SK-N-SH treated with all-trans-retinoic acid at 6 μM for 48 hours (cell line): ENCODE measurements at regions not wholly inside any gene's neighbourhood (a gene's known extent, or its start where the extent isn't known, plus 50 kb on each side); places are given as distances from the start of the nearest gene placed in this dataset.

Experiments
- ATAC-seq: fragments of 200-7000 bp; cut with Tn5 transposase; 3 replicates; pipeline ENCODE4 v1.9.1; 2020; ENCODE audit warnings: mild to moderate bottlenecking, moderate library complexity
- ARNTL ChIP-seq: fragments of 450-650 bp; formaldehyde crosslinking; IDR thresholded peaks from 2 replicates; pipeline ENCODE4 v1.5.0; 2020; ENCODE audit warnings: low read depth, mild to moderate bottlenecking, moderate library complexity, borderline replicate concordance
- BACH2 ChIP-seq: fragments of 250-450 bp; sonication (Bioruptor Pico); IDR thresholded peaks from 2 replicates; pipeline ENCODE4 v1.9.0; 2021; ENCODE audit warnings: mild to moderate bottlenecking, borderline replicate concordance
- CREB5 ChIP-seq: fragments of 250-450 bp; sonication (Bioruptor Pico); IDR thresholded peaks from 2 replicates; pipeline ENCODE4 v1.5.1; 2020; ENCODE audit warnings: low read depth, mild to moderate bottlenecking, moderate library complexity
- CSDC2 ChIP-seq: fragments of 250-450 bp; sonication (Bioruptor Pico); IDR thresholded peaks from 2 replicates; pipeline ENCODE4 v1.5.0; 2020; ENCODE audit warnings: mild to moderate bottlenecking, moderate library complexity
- CSRNP3 ChIP-seq: fragments of 250-450 bp; sonication (Bioruptor Pico); IDR thresholded peaks from 2 replicates; pipeline ENCODE4 v1.5.1; 2021; ENCODE audit warnings: mild to moderate bottlenecking, moderate library complexity
- ESRRG ChIP-seq: fragments of 250-450 bp; sonication (Bioruptor Pico); IDR thresholded peaks from 2 replicates; pipeline ENCODE4 v1.6.1; 2021; ENCODE audit warnings: mild to moderate bottlenecking
- ISL1 ChIP-seq: fragments of 250-450 bp; sonication (Bioruptor Pico); IDR thresholded peaks from 2 replicates; pipeline ENCODE4 v2.1.2; 2022; ENCODE audit warnings: mild to moderate bottlenecking, moderate library complexity
- OSR1 ChIP-seq: fragments of 250-450 bp; sonication (Bioruptor Pico); IDR thresholded peaks from 2 replicates; pipeline ENCODE4 v1.8.0; 2022; ENCODE audit warnings: moderate library complexity, mild to moderate bottlenecking, inconsistent platforms
- POU6F1 ChIP-seq: fragments of 250-450 bp; sonication (Bioruptor Pico); IDR thresholded peaks from 2 replicates; pipeline ENCODE4 v1.8.0; 2021; ENCODE audit warnings: low read depth, mild to moderate bottlenecking, moderate library complexity, borderline replicate concordance
- PPARA ChIP-seq: fragments of 250-450 bp; sonication (Bioruptor Pico); IDR thresholded peaks from 2 replicates; pipeline ENCODE4 v1.5.0; 2020; ENCODE audit warnings: mild to moderate bottlenecking, borderline replicate concordance
- RARB ChIP-seq: fragments of 250-450 bp; sonication (Bioruptor Pico); IDR thresholded peaks from 2 replicates; pipeline ENCODE4 v1.8.0; 2021; ENCODE audit warnings: mild to moderate bottlenecking, moderate library complexity
- SNAI2 ChIP-seq: fragments of 250-450 bp; sonication (Bioruptor Pico); IDR thresholded peaks from 2 replicates; pipeline ENCODE4 v1.5.0; 2020; ENCODE audit warnings: mild to moderate bottlenecking, moderate library complexity
- TCF4 ChIP-seq: fragments of 250-450 bp; sonication (Bioruptor Pico); IDR thresholded peaks from 2 replicates; pipeline ENCODE4 v1.8.0; 2021; ENCODE audit warnings: mild to moderate bottlenecking, moderate library complexity, borderline replicate concordance
- TOX ChIP-seq: fragments of 250-450 bp; sonication (Bioruptor Pico); IDR thresholded peaks from 2 replicates; pipeline ENCODE4 v1.8.0; 2021; ENCODE audit warnings: mild to moderate bottlenecking, moderate library complexity, borderline replicate concordance
- TSHZ2 ChIP-seq: fragments of 250-450 bp; sonication (Bioruptor Pico); IDR thresholded peaks from 2 replicates; pipeline ENCODE4 v1.5.0; 2020; ENCODE audit warnings: mild to moderate bottlenecking, moderate library complexity
- ZC3H10 ChIP-seq: fragments of 250-450 bp; sonication (Bioruptor Pico); IDR thresholded peaks from 2 replicates; pipeline ENCODE4 v1.5.1; 2021; ENCODE audit warnings: mild to moderate bottlenecking, moderate library complexity
- ZFP3 ChIP-seq: fragments of 250-450 bp; sonication (Bioruptor Pico); IDR thresholded peaks from 2 replicates; pipeline ENCODE4 v1.5.0; 2020; ENCODE audit warnings: mild to moderate bottlenecking, moderate library complexity
- ZFP30 ChIP-seq: fragments of 450-650 bp; formaldehyde crosslinking; IDR thresholded peaks from 2 replicates; pipeline ENCODE4 v1.5.0; 2022; ENCODE audit warnings: mild to moderate bottlenecking, moderate library complexity
- ZNF565 ChIP-seq: fragments of 450-650 bp; formaldehyde crosslinking; conservative IDR thresholded peaks from 2 replicates; pipeline ENCODE4 v1.5.0; 2020; ENCODE audit warnings: low read depth, mild to moderate bottlenecking, moderate library complexity
- ZNF70 ChIP-seq: fragments of 450-650 bp; formaldehyde crosslinking; IDR thresholded peaks from 2 replicates; pipeline ENCODE4 v1.5.0; 2020; ENCODE audit warnings: mild to moderate bottlenecking, moderate library complexity
- ZNF8 ChIP-seq: fragments of 450-650 bp; formaldehyde crosslinking; IDR thresholded peaks from 2 replicates; pipeline ENCODE4 v1.5.0; 2020; ENCODE audit warnings: mild to moderate bottlenecking, moderate library complexity
- TF ChIP-seq, protein P1 (sequence below): fragments of 250-450 bp; sonication (Bioruptor Pico); IDR thresholded peaks from 2 replicates; pipeline ENCODE4 v1.8.0; 2020; ENCODE audit warnings: mild to moderate bottlenecking, moderate library complexity, borderline replicate concordance

DNA sequence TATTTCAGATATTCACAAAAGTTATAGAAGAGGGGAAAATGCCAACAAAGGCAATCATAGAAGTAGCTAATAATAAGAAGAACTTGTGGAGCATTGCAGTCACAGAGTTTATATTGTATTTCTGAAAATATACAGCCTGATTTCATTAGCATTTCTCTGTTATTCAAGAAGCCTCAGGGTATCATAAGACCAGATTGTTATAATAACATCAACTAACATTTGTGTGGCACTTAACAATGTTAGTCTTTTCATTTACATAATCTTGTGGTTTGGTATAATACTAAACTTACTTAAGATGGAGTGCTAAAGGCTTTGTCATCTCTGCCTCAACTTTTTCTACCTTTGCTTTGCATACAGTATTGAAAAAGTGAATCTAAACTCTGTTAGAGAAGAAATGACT, 61.6 kb upstream of the TACR1 start:
- TF ChIP-seq CSDC2, result no peak
- TF ChIP-seq ARNTL (CRISPR knock-in tag), result no peak
- no peak for TF ChIP-seq PPARA (CRISPR knock-in tag)
- TF ChIP-seq, protein P1, sequence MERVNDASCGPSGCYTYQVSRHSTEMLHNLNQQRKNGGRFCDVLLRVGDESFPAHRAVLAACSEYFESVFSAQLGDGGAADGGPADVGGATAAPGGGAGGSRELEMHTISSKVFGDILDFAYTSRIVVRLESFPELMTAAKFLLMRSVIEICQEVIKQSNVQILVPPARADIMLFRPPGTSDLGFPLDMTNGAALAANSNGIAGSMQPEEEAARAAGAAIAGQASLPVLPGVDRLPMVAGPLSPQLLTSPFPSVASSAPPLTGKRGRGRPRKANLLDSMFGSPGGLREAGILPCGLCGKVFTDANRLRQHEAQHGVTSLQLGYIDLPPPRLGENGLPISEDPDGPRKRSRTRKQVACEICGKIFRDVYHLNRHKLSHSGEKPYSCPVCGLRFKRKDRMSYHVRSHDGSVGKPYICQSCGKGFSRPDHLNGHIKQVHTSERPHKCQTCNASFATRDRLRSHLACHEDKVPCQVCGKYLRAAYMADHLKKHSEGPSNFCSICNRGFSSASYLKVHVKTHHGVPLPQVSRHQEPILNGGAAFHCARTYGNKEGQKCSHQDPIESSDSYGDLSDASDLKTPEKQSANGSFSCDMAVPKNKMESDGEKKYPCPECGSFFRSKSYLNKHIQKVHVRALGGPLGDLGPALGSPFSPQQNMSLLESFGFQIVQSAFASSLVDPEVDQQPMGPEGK (CRISPR knock-in tag), result no peak
- TF ChIP-seq OSR1 (CRISPR knock-in tag), result no peak
- TF ChIP-seq ZFP3 (CRISPR knock-in tag), result no peak
- no peak for TF ChIP-seq ZC3H10 (CRISPR knock-in tag)
- TF ChIP-seq SNAI2, result no peak
- TF ChIP-seq, all 23 proteins: peak for 0
- ATAC-seq, result no peak

DNA sequence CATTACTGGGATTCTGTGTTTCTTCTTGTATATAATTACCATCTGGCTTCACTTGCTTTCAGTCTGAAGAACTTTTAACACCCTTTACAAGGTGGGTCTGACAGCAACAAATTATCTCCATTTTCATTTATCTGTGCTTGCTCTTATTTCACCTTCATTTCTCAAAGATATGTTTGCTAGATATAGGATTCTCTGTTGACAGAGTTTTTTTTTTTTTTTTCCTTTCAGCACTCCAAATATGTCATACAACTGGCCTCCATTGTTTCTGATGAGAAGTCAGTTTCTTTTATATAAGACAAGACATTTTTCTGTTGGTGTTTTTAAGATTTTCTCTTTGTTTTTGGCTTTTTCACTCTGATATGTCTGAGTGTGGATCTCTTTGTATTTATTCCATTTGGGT, 59.3 kb upstream of the TACR1 start:
- TF ChIP-seq BACH2 (CRISPR knock-in tag) (no peak), CREB5 (CRISPR knock-in tag) (no peak), ZNF565 (CRISPR knock-in tag) (no peak), ISL1 (no peak), TSHZ2 (no peak), TOX (CRISPR knock-in tag) (no peak)

DNA sequence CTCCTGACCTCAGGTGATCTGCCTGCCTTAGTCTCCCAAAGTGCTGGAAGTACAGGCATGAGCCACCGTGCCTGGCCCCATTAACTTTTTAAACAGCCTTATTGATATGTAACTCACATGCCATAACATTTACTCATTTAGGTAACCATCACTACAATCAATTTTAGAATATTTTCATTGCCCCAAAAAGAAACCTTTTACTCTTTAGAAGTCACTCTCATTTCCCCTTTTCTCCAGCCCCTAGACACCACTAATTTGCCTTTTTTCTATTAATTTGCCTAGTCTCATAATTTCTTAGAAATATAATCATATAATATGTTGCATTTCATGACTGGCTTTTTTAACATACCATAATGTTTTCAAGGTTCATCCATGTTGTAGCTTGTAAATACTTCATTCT, 57.2 kb upstream of the TACR1 start:
- TF ChIP-seq POU6F1 (CRISPR knock-in tag), result no peak
- no peak for TF ChIP-seq ZC3H10 (CRISPR knock-in tag)
- TF ChIP-seq ARNTL (CRISPR knock-in tag), result no peak
- TF ChIP-seq, protein P1 (CRISPR knock-in tag), result no peak
- no peak for TF ChIP-seq ESRRG (CRISPR knock-in tag)
- TF ChIP-seq CSRNP3 (CRISPR knock-in tag), result no peak
- TF ChIP-seq BACH2 (CRISPR knock-in tag), result no peak
- no peak for TF ChIP-seq RARB
- no peak for TF ChIP-seq CSDC2
- TF ChIP-seq TOX (CRISPR knock-in tag), result no peak
- no peak for TF ChIP-seq TSHZ2
- no peak for TF ChIP-seq ZFP30
- TF ChIP-seq ZNF8 (CRISPR knock-in tag), result no peak
- TF ChIP-seq TCF4 (CRISPR knock-in tag), result no peak
- no peak for TF ChIP-seq ZNF70 (CRISPR knock-in tag)
- no peak for ATAC-seq

More for the DNA sequence above, 59.3 kb upstream of the TACR1 start:
- no peak for ATAC-seq
